ENCODE measurements at regions not wholly inside any gene's neighbourhood (a gene's known extent, or its start where the extent isn't known, plus 50 kb on each side); places are given as distances from the start of the nearest gene placed in this dataset.

- no peak for TF ChIP-seq TOX (CRISPR knock-in tag; IDR thresholded peaks at IDR 0.05; ENCODE audit: borderline replicate concordance)
- TF ChIP-seq ZFP3 (CRISPR knock-in tag; IDR thresholded peaks at IDR 0.05): no peak
- TF ChIP-seq ZNF70 (CRISPR knock-in tag; IDR thresholded peaks at IDR 0.05): no peak
- no peak for TF ChIP-seq CREB5 (CRISPR knock-in tag; IDR thresholded peaks at IDR 0.05; ENCODE audit: low read depth)
- TF ChIP-seq POU6F1 (CRISPR knock-in tag; IDR thresholded peaks at IDR 0.05; ENCODE audit: borderline replicate concordance, low read depth): no peak
- TF ChIP-seq BACH2 (CRISPR knock-in tag; IDR thresholded peaks at IDR 0.05; ENCODE audit: borderline replicate concordance): no peak
- TF ChIP-seq ZNF8 (CRISPR knock-in tag; IDR thresholded peaks at IDR 0.05): no peak
- no peak for TF ChIP-seq PPARA (CRISPR knock-in tag; IDR thresholded peaks at IDR 0.05; ENCODE audit: borderline replicate concordance)
- no peak for TF ChIP-seq ESRRG (CRISPR knock-in tag; IDR thresholded peaks at IDR 0.05)
- TF ChIP-seq GLIS3 (CRISPR knock-in tag; IDR thresholded peaks at IDR 0.05): no peak
- no peak for TF ChIP-seq RARB (CRISPR knock-in tag; IDR thresholded peaks at IDR 0.05)
- no peak for TF ChIP-seq ZFP30 (CRISPR knock-in tag; IDR thresholded peaks at IDR 0.05)
- TF ChIP-seq SNAI2 (CRISPR knock-in tag; IDR thresholded peaks at IDR 0.05): no peak
- TF ChIP-seq CSRNP3 (CRISPR knock-in tag; IDR thresholded peaks at IDR 0.05): no peak
- TF ChIP-seq ISL1 (CRISPR knock-in tag; IDR thresholded peaks at IDR 0.05): no peak
- TF ChIP-seq, protein P1, sequence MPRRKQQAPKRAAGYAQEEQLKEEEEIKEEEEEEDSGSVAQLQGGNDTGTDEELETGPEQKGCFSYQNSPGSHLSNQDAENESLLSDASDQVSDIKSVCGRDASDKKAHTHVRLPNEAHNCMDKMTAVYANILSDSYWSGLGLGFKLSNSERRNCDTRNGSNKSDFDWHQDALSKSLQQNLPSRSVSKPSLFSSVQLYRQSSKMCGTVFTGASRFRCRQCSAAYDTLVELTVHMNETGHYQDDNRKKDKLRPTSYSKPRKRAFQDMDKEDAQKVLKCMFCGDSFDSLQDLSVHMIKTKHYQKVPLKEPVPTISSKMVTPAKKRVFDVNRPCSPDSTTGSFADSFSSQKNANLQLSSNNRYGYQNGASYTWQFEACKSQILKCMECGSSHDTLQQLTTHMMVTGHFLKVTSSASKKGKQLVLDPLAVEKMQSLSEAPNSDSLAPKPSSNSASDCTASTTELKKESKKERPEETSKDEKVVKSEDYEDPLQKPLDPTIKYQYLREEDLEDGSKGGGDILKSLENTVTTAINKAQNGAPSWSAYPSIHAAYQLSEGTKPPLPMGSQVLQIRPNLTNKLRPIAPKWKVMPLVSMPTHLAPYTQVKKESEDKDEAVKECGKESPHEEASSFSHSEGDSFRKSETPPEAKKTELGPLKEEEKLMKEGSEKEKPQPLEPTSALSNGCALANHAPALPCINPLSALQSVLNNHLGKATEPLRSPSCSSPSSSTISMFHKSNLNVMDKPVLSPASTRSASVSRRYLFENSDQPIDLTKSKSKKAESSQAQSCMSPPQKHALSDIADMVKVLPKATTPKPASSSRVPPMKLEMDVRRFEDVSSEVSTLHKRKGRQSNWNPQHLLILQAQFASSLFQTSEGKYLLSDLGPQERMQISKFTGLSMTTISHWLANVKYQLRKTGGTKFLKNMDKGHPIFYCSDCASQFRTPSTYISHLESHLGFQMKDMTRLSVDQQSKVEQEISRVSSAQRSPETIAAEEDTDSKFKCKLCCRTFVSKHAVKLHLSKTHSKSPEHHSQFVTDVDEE (CRISPR knock-in tag; IDR thresholded peaks at IDR 0.05): no peak
- TF ChIP-seq TCF4 (CRISPR knock-in tag; IDR thresholded peaks at IDR 0.05; ENCODE audit: borderline replicate concordance): no peak
- no peak for TF ChIP-seq OSR1 (CRISPR knock-in tag; IDR thresholded peaks at IDR 0.05)
- TF ChIP-seq CSDC2 (CRISPR knock-in tag; IDR thresholded peaks at IDR 0.05): no peak
- ATAC-seq: no peak
Measured at GRCh38 chr5:8598996-8599395, 730.0 kb downstream of the MTRR start.

DNA sequence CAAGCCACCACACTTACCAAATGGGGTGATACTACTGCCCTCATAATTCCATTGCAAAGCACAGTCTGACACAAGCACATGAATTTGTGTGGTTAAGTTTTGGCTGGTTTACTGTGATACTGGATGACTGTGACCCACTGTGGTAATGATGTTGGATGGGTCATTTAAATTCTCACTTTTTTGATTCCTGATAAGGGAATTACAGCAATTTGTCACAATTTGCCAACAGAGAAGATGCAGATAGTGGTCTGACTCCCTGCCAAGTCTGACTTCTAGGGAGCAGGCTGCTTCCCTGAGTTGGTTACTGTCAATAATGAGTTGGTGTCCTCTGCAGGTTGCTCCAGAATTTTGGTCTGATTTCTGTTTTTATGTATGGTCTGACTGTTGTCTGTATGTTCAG is 731.9 kb downstream of the MTRR start:
- TF ChIP-seq CSDC2 (CRISPR knock-in tag; IDR thresholded peaks at IDR 0.05) (no peak), ARNTL (CRISPR knock-in tag; IDR thresholded peaks at IDR 0.05; ENCODE audit: borderline replicate concordance, low read depth) (no peak), CREB5 (CRISPR knock-in tag; IDR thresholded peaks at IDR 0.05; ENCODE audit: low read depth) (no peak), ESRRG (CRISPR knock-in tag; IDR thresholded peaks at IDR 0.05) (no peak), ISL1 (CRISPR knock-in tag; IDR thresholded peaks at IDR 0.05) (no peak), OSR1 (CRISPR knock-in tag; IDR thresholded peaks at IDR 0.05) (no peak)
- ATAC-seq: no peak

DNA sequence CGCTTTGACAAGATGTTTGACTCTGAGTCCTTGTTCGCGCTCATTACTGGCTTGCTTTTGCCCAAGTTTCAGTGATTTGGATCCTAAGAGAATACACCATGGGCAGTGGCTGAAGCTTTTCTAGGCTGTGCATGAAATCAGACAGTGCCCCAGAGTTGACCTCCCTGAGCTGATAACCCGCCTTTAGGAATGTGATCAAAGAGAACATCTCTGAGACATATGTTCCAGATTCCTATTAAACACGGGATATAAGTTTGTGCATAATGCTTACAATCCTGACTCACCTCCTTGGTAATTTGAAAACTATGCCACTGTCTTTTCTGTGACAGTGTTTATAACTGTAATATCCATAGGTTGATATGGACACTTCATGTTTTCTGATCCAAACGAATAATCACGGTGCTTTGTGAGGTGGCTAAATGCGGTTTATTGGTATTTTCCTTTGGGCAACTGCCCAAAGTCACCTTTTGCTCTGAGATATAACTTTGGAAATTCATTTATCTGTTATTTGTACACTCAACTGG is 732.9 kb downstream of the MTRR start:
- TF ChIP-seq POU6F1 (CRISPR knock-in tag; IDR thresholded peaks at IDR 0.05; ENCODE audit: borderline replicate concordance, low read depth): no peak
- no peak for TF ChIP-seq ZC3H10 (CRISPR knock-in tag; IDR thresholded peaks at IDR 0.05)
- no peak for TF ChIP-seq BACH2 (CRISPR knock-in tag; IDR thresholded peaks at IDR 0.05; ENCODE audit: borderline replicate concordance)
- no peak for TF ChIP-seq ZFP3 (CRISPR knock-in tag; IDR thresholded peaks at IDR 0.05)
- no peak for TF ChIP-seq CSDC2 (CRISPR knock-in tag; IDR thresholded peaks at IDR 0.05)
- TF ChIP-seq ESRRG (CRISPR knock-in tag; IDR thresholded peaks at IDR 0.05): no peak
- no peak for TF ChIP-seq ZFP30 (CRISPR knock-in tag; IDR thresholded peaks at IDR 0.05)
- no peak for TF ChIP-seq PPARA (CRISPR knock-in tag; IDR thresholded peaks at IDR 0.05; ENCODE audit: borderline replicate concordance)
- TF ChIP-seq GLIS3 (CRISPR knock-in tag; IDR thresholded peaks at IDR 0.05): no peak
- no peak for TF ChIP-seq ISL1 (CRISPR knock-in tag; IDR thresholded peaks at IDR 0.05)
- TF ChIP-seq, protein P2, sequence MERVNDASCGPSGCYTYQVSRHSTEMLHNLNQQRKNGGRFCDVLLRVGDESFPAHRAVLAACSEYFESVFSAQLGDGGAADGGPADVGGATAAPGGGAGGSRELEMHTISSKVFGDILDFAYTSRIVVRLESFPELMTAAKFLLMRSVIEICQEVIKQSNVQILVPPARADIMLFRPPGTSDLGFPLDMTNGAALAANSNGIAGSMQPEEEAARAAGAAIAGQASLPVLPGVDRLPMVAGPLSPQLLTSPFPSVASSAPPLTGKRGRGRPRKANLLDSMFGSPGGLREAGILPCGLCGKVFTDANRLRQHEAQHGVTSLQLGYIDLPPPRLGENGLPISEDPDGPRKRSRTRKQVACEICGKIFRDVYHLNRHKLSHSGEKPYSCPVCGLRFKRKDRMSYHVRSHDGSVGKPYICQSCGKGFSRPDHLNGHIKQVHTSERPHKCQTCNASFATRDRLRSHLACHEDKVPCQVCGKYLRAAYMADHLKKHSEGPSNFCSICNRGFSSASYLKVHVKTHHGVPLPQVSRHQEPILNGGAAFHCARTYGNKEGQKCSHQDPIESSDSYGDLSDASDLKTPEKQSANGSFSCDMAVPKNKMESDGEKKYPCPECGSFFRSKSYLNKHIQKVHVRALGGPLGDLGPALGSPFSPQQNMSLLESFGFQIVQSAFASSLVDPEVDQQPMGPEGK (CRISPR knock-in tag; IDR thresholded peaks at IDR 0.05; ENCODE audit: borderline replicate concordance): no peak
- no peak for TF ChIP-seq ZNF70 (CRISPR knock-in tag; IDR thresholded peaks at IDR 0.05)
- no peak for TF ChIP-seq CSRNP3 (CRISPR knock-in tag; IDR thresholded peaks at IDR 0.05)
- no peak for ATAC-seq

All from SK-N-SH treated with all-trans-retinoic acid at 6 μM for 48 hours (cell line).